ENCODE measurements at regions not wholly inside any gene's neighbourhood (a gene's known extent, or its start where the extent isn't known, plus 50 kb on each side); places are given as distances from the start of the nearest gene placed in this dataset.

DNA sequence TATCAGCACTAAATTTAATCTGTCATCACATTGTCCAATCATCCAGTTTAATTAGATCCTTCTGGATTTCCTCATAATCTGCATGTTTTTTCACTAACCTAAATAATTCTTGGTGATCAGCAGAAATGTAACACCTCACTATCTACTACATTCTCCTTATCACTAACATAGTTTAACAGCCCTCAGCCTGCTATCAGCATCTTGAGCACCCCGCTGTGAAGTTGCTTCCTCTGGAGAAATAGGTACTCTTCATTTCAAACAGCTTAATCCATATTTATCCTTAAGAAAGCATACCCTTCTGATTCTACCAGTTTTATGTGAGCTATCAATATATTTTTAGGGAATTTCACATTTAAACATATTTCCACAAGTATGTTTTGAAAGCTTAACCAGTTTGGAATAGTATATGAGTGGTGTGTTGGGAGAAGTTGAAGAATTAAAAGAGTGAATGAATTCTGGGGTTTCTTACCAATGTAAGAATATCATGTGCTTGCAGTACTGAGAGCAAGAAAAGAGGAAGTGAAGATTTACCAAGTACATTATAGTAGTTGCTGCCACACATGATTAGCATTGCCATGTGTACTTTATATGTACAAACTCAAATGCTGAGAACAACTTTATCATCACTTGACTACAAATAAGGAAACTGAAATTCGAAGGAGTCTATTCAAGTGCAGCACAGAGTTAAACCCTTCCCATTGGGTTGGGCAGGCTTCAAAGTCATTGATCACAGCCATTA, 771.1 kb upstream of the ADGRL4 start:
- Histone ChIP-seq H3K4me3 (ENCODE audit: extremely low read depth in 1 of 4, insufficient read depth in 2 of 4, low read depth in 3 of 4, low read length in 4 of 4) (no peak overlapping the region), H3K27ac (ENCODE audit: low read depth, low read length) (no peak overlapping the region), H3K56ac (replicated peaks; ENCODE audit: insufficient read length, low read depth, low read length) (no peak overlapping the region), H3K79me2 (ENCODE audit: control insufficient read depth in 1 of 2, insufficient read depth in 2 of 2, low read length in 2 of 2) (no peaks in the 10 kb centered on the region), H3K79me1 (ENCODE audit: low read depth, low read length) (no peaks in the 10 kb centered on the region), H3K4me2 (ENCODE audit: insufficient read depth in 1 of 2, low read depth in 2 of 2, low read length in 2 of 2) (no peak overlapping the region), H2BK20ac (ENCODE audit: low read length) (no peak overlapping the region), H2BK12ac (ENCODE audit: low read depth, low read length) (no peak overlapping the region), H3K36me3 (ENCODE audit: control insufficient read depth in 2 of 4, insufficient read depth in 4 of 4, low read length in 3 of 4) (no peaks in the 10 kb centered on the region), H4K5ac (ENCODE audit: insufficient read length, low read depth, low read length) (no peak overlapping the region), H2AK5ac (ENCODE audit: low read depth, low read length) (no peak overlapping the region), H2BK5ac (ENCODE audit: low read depth, low read length) (no peak overlapping the region), H3K27me3 (replicated peaks in 1 of 4; ENCODE audit: control insufficient read depth in 3 of 4, extremely low read depth in 1 of 4, insufficient read depth in 3 of 4, low read length in 3 of 4) (no peaks in the 10 kb centered on the region; a peak in 1 of 7 replicates), H2BK120ac (replicated peaks; ENCODE audit: low read depth, low read length) (no peak overlapping the region), H3K23me2 (ENCODE audit: low read depth, low read length) (no peaks in the 10 kb centered on the region), H3K14ac (ENCODE audit: insufficient read length) (no peak overlapping the region), H3K18ac (ENCODE audit: extremely low read depth, low read length) (no peak overlapping the region), H2AFZ (ENCODE audit: low read length) (no peak overlapping the region), H3K23ac (ENCODE audit: insufficient read length) (no peak overlapping the region), H3K9ac (replicated peaks in 1 of 4; ENCODE audit: extremely low read depth in 1 of 4, low read depth in 3 of 4, low read length in 3 of 4) (no peak overlapping the region), H3K4ac (replicated peaks; ENCODE audit: insufficient read length, low read depth, low read length) (no peak overlapping the region), H3K9me3 (ENCODE audit: insufficient read depth in 2 of 2, low read depth in 1 of 2, low read length in 1 of 2) (no peaks in the 10 kb centered on the region), H4K91ac (replicated peaks; ENCODE audit: insufficient read length, low read length) (no peak overlapping the region), H4K8ac (ENCODE audit: extremely low read depth, insufficient read depth, low read length) (no peak overlapping the region), H2BK15ac (ENCODE audit: low read length) (no peak overlapping the region), H4K20me1 (replicated peaks in 1 of 2; ENCODE audit: control insufficient read depth in 1 of 2, insufficient read depth in 2 of 2, low read length in 2 of 2) (no peaks in the 10 kb centered on the region), H3K4me1 (replicated peaks in 1 of 4; ENCODE audit: control insufficient read depth in 3 of 4, insufficient read depth in 4 of 4, low read length in 3 of 4) (no peaks in the 10 kb centered on the region)
- POLR2A ChIA-PET (ENCODE audit: partially characterized antibody) = no interaction called here
- no peak for DNase-seq (ENCODE audit: low read depth in 1 of 2, low spot score in 2 of 2)
- peak; percentile 7 for FAIRE-seq
- CTCF ChIA-PET (ENCODE audit: partially characterized antibody) = interaction anchor here (0.8 kb wide), 1 partner anchor 242 kb away, joined by 3 read pairs; no protein-coding TSS in a partner anchor
- WGBS, 2 experiments (ENCODE audit: extremely low coverage in 1 of 2, insufficient coverage in 1 of 2, insufficient read length in 1 of 2, insufficient replicate concordance in 2 of 2, low coverage in 1 of 2, low lambda C conversion rate in 2 of 2, missing lambda C conversion rate in 1 of 2) = 84% methylated on average over 2 of the region's 2 CpGs; no CpG with 5 or more reads in 1 of the 2 experiments
- TF ChIP-seq CHD2 (IDR thresholded peaks at IDR 0.05; ENCODE audit: low read length) (no peak), SIN3A (conservative IDR thresholded peaks at IDR 0.05 in 1 of 2, IDR thresholded peaks at IDR 0.05 in 1 of 2; ENCODE audit: low read depth in 1 of 2, low read length in 2 of 2) (no peak), EGR1 (IDR thresholded peaks at IDR 0.05; ENCODE audit: borderline replicate concordance, low read depth, low read length) (no peak), SP2 (IDR thresholded peaks at IDR 0.05; ENCODE audit: low read length) (no peak), YY1 (IDR thresholded peaks at IDR 0.05; ENCODE audit: low read depth, low read length) (no peak), CHD1 (IDR thresholded peaks at IDR 0.05; ENCODE audit: low read depth, low read length) (no peak), NANOG (IDR thresholded peaks at IDR 0.05; ENCODE audit: insufficient read depth, low read depth, low read length, poor library complexity, severe bottlenecking) (no peak), SP4 (IDR thresholded peaks at IDR 0.05; ENCODE audit: low read length) (no peak), TBP (IDR thresholded peaks at IDR 0.05; ENCODE audit: low read depth, low read length) (no peak), JUN (IDR thresholded peaks at IDR 0.05; ENCODE audit: low read depth, low read length) (no peak)
- TF ChIP-seq, protein P1, sequence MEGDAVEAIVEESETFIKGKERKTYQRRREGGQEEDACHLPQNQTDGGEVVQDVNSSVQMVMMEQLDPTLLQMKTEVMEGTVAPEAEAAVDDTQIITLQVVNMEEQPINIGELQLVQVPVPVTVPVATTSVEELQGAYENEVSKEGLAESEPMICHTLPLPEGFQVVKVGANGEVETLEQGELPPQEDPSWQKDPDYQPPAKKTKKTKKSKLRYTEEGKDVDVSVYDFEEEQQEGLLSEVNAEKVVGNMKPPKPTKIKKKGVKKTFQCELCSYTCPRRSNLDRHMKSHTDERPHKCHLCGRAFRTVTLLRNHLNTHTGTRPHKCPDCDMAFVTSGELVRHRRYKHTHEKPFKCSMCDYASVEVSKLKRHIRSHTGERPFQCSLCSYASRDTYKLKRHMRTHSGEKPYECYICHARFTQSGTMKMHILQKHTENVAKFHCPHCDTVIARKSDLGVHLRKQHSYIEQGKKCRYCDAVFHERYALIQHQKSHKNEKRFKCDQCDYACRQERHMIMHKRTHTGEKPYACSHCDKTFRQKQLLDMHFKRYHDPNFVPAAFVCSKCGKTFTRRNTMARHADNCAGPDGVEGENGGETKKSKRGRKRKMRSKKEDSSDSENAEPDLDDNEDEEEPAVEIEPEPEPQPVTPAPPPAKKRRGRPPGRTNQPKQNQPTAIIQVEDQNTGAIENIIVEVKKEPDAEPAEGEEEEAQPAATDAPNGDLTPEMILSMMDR (IDR thresholded peaks at IDR 0.05; ENCODE audit: control extremely low read depth in 1 of 3, insufficient read depth in 1 of 3, low read depth in 1 of 3, low read length in 3 of 3) = no peak

Data from H1 (cell line).